Nucleus accumbens (tissue), 56 donors: ENCODE measurements at regions not wholly inside any gene's neighbourhood (a gene's known extent, or its start where the extent isn't known, plus 50 kb on each side); places are given as distances from the start of the nearest gene placed in this dataset.
A peak's percentile ranks its signal among the peaks of the same experiment; 100 is the strongest.

ENCODE experiments used
- DNase-seq, 56 donors: peaks; one replicate each; lab custom pipeline; 2025; lab: John Stamatoyannopoulos, UW

DNA sequence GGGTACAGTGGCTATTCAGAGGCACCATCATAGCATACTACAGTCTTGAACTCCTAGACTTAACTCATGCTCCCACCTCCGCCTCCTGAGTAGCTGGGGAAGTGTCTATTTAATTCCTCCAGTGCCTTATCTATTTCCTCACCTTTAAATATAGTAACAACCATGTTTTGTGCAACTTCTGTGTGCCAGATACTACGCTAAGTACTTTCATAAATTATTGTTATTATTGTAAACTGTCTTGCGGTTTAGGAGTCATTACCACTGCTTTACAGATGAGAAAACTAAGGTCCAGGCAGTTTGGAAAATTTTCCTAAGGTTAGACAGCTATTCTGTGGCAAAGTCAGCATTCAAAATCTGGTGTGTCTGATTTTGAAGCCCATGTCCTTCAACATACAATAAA is 359.1 kb upstream of the XYLT1 start:
- DNase-seq = no peak

DNA sequence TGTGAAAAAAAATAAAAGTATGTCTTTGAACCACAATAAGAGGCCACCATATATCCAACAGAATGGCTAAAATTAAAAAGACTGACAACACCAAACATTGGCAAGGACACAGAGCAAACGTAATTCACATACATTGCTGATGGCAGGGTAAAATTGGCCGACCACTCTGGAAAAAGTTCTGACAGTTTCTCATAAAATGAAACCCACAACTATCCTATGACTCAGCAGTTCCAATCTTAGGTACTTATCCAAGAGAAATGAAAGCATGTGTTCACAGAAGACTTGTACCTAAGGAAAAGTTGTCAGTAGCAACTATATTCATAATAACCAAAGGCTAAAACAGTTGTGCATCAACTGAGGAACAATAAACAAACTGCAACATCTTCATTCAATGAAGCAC is 357.3 kb upstream of the XYLT1 start:
- DNase-seq = no peak

DNA sequence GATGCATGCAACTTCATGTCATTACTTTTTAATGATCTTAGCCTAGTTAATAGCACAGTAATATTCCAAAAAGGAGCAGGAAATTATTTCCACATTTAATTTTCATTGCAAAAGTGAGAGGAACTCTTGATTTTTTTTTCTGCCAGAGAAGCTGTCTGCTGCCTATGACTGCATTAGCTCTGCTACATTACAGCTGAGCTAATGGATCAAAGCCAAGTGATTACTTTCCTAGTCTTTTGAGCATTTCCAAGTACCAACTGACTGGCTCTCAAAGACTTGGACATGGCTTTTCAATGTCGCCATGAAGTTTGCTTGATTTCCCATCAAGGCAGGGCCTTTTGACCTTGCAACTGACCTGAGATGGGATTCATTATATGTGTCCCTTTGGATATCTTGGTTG is 356.6 kb upstream of the XYLT1 start:
- DNase-seq = no peak

DNA sequence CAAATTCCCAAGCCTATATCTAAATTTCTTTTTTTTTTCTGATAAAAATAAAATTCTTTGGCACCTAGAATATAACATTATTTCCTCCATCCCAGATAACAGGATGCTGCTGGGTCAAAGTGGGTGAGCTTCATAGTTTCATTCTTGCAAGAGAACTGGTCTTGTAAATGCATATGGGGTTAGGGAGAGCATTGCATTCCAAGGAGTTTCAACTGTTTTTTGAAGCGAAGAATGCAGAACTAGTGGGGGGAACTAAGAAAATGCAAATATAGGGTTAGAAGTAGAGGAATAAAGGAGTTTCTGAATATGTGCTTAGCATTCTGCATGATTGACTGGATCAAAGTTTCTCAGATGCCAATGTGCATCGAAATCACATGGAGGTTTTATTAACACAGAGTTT is 347.2 kb upstream of the XYLT1 start:
- DNase-seq = no peak

DNA sequence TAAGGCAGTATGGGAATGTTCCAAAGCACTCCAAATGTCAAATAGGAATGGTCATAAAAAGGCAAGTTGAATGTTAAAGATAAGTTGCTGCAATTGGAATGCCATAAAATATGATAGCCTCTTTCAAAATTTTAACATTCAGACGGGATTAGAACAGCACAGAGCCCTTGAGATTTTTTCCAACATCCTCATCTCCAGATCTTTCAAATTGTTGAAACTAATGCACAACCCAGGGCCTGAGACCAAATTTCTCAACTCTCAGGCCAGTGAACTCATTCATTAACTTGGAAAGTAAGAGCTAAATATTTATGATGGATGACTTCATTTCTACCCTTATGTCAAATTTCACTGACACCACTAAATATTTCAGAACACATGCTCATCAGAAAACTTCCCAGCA is 346.5 kb upstream of the XYLT1 start:
- DNase-seq = no peak

DNA sequence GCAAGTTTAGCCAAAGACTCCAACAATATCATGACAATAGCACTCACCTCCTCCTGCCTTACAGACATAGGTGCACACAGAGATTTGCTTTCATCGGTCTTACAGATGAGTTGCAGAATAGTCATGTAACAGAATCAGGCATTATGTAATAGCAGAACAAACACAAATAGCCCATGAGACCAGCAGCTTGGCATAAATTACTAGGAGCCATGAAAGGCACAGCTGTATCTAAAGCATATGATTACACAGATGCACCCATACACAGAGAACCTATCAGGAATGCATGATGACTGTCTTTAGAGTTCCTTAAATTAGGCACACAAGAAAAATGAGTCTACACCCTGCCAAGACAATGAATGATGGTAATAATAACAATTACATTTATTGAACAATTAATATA is 342.0 kb upstream of the XYLT1 start:
- no peak for DNase-seq

DNA sequence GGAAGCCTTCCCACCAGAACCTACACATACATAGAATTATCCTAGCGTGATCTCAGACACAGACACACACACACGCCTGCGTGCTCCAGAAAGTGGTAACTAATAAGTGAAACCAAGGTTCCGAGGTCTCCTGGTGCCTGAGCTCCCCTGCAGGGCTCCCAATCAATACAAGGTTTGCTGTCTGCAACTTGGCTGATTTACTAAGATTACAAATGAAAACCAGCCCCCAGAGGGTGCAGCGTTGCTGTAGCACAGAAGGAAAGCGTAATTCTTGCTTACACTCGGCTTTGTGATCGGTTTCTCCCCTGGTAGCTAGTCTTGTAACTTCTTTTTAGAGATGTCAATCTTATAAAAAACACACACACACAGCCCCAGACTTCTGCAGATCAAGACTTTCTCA is 334.1 kb upstream of the XYLT1 start:
- DNase-seq = no peak

DNA sequence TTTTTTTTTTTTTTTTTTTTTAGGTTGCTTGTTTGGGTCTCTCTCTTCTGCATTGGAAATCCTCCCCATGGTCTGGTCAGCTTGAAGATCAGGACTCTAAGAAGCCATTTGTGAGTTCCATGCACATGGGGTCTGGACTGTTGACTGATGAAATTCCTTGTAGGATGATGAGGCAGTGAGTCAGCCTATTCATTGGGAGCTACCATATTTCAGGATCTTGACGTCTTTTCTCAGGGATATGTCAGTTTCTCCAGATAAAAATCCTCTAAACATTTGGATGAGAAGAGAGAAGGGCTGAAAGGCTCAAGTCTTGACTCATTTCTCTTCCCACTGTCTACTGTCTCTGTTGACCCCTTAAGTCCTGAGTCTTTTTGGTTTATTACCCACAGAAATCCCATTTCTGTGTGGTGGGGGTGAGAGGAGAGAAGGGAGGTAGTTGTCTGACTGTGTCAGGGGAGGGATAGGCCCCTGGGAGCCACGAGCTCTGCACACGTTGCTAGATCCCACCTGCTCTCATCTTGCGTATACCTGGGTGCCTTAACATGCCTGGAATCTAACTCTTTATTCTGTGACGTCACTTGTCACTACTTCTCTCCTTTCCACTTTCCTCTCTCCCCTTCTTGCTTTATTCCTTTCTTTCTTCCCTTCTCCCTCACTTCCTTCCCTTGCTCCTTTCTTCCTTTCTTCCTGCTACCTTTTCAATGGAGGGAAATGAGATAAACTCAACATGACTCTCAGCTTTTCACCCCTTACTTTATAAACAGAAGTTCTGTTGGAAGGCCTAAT is 333.1 kb upstream of the XYLT1 start:
- no peak for DNase-seq

DNA sequence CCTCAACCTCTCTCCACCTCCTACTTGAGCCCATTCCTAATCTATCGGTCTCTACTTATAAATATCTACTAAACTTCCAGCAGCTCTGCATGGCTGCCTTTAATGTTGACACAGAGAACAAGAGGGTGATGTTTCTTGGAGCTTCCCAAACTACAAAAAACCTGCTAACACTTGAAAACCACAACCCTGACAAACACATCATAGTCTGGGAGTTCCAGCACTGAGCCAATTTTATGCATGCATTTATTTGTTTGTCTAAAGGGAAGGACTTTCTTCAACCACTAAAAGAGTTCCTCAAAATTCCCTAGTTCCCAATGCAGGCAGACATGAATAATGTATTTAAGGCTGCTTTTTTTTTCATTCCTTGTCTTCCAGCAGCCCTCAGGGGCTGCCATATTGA is 331.8 kb upstream of the XYLT1 start:
- no peak for DNase-seq

DNA sequence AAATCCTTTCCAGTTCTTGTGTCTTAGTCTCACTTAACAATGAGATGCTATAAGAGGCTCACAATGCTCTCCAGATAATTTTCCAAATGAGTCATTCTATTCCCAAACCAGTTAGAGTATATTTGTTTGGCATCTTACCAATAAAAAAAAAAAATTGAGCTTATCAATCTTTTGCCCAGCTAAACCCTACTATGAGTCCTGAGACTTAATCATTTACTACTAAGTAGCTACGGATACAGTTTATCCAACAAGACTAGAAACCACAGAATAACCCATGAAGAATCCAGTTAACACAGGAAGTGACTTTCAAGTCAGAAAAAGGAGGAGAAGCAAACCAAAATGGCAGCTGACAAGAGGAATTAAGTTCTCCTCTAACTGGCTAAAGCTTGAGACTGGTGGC is 330.3 kb upstream of the XYLT1 start:
- DNase-seq = no peak

DNA sequence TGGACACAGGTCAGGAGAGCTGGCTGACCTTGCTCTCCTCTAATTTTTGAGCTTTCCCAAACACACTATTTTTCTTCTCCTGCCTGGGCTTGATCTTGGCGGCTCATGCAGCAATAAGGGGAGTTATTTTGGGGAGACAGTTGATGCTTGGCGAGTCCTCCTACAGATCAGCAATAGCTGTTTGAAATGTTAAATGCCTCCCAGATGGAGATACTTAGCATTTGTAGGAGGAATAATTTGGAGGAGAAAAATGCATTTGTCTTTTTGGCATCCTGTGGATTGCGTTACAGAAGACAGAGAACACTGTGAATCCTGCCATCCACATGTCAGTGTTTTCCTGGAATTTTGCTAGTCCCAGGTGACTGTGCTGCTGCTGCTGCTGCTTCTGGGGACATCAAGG is 328.0 kb upstream of the XYLT1 start:
- peak in 15 of 56 donors; percentile 1 to 62 (median 18) for DNase-seq

DNA sequence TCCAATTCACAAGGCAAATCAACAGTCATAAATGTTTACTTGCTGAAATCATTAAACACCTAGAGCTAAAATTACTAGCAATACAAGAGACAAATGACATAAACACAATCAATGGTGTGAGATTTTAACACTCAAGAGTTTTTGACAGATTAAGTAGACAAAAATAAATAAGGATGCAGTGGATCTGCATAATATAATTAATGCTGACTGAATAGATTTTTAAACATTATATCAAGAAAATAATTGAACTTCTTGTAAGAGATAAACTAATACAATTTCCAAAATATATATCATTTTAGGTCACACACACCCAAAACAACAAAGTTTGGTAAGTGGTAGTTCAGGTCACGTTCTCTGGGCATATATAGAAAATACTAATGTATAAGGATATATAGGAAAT is 322.6 kb upstream of the XYLT1 start:
- DNase-seq = no peak

DNA sequence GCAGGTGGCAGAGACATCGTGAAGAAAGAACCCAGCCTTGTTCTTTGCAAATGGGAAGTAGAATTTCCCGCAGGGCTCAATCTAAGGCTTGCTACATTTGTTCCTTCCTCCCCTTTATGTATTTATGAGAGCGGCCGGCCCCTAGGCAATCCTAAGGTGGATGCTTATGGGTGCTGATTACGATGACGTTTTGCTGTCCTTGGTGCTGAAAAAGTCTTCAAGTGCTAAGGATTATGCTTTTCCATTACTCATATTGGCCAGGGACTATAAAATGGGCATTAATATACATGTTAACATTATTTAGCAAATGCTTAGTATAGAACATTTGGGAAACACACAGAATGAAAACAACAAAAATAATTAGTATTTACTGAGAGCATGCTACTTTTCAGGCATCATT is 313.3 kb upstream of the XYLT1 start:
- DNase-seq = no peak

DNA sequence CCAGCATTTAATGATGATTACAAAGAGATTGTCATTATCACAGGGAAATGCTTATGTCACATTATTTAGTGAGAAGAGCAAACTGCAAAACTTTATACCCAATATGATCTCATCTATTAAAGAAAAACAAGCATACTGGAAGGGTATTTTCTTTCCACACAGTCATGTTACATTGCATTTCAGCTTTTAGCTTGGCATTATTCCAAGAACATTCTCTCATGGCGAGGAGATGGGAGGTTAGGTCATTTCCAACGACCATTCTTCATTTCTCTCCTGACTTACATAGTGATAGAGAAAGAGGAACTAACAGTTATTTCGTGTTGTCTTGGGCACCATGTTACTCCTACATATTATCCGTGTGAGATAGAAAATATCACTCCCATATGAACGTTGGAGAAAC is 309.4 kb upstream of the XYLT1 start:
- no peak for DNase-seq

DNA sequence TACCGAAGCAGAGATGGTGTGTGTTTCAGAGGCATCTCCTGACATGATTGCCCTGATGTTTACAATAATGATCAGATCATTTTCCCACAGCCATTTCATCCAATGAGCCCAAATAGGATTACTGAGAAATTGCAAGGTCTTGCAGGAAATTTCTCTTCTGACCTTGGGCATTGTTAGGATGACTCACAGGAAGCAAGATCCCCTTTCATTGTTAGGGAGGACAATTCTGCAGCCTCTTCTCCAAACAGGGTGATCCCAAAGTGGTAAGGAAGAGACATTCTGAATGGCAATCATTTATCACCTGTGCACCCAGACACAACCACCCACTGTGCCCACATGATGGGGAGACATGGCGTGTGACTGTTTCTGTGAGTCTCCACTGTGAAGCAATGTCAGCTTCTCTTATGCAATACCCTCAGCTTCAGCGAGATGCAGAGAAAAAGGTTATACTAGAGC is 306.7 kb upstream of the XYLT1 start:
- DNase-seq = no peak

DNA sequence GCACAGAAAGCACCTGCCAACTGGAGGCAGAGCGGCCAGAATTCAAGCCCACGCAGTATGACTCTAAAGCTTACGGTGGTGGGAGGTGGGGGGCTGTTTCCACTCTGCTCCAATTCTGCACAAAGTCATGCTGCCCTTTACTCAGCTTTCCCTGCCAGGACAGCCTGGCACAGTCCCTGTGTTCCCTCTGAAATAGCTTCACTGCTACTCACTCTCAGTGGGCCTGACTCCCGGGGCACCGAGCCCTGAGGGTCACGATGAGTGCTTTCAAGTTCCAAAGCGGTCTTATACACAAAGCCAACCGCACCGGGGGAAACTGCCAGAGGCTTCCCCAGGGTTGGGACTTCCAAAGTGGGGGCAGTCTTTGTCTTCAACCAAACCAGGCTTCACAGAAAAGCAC is 306.1 kb upstream of the XYLT1 start:
- DNase-seq = peak in 36 of 56 donors; percentile 1 to 75 (median 28)

DNA sequence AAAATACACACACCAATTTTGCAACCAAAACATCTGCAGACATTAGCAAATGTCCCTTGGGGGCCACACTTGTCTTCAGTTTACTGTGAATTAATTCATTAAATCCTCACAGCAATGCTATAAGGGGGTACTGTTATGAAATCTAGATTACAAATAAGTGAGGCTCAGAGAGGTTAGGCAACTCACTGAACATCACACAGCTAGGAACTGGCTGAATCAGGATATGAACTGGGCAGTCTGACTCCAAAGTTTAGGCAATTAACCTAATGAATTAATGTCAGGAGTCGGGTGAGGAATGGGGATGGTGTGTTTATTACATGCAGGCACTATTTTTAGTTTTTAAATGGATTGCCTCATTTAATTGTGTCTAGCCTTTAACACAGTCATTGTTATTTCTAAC is 305.7 kb upstream of the XYLT1 start:
- DNase-seq = no peak

DNA sequence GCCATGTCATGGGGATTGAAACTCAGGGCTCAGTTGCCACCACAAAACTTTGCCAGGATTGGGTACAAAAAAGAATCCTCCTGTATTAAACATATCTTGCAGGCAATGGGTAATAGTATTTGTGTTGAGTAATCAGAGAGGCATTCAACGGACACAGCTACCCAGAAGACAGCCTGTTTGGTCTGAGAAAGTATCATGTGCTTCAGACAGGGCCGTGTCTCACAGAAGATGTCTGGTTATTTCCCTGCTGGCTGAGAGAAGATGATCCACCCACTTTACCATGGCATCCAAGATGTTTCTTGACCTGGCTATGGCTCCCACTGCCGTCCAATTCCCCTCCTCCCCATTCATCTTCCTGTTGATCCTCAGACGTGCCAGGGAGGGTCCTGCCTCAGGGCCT is 304.3 kb upstream of the XYLT1 start:
- DNase-seq = no peak

DNA sequence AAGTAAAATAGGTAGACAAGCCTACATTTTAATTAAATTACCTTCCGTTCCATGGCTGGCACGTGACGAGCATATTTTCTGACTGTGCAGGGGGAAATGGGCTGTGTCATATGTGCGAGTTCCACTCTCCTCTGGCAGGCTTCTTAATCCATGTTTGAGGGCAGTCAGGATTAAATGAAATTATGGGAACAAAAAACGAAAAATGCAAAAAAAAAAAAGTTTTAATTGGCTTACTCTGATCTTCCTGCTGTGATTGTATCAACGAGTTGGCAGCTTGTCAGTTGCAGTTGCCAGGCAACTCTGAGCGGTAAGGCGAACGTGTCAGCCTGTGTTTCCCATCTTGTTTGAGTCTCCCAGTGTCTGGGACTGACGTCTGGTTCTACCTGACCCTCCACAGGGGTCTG is 302.9 kb upstream of the XYLT1 start:
- peak in 13 of 56 donors; percentile 2 to 23 (median 6) for DNase-seq

DNA sequence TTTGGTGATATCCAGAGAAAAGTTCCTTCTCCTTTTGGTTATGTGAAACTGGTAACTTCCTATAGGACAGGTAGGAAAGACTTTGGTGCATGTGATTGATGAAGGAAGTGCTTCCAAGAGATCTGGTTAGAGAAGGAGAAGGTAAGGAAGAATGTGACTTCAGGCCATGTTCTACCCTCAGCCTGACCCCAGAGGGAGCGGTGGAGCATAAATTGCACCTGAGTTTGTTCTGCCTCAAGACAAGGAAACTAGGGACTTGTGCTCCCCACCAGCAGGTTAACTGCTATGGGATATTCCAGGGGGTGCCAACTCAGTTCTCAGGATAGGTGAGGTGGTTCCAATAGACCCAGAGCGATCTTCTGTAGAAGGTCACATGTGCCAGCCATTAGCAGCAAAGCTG is 299.3 kb upstream of the XYLT1 start:
- no peak for DNase-seq

DNA sequence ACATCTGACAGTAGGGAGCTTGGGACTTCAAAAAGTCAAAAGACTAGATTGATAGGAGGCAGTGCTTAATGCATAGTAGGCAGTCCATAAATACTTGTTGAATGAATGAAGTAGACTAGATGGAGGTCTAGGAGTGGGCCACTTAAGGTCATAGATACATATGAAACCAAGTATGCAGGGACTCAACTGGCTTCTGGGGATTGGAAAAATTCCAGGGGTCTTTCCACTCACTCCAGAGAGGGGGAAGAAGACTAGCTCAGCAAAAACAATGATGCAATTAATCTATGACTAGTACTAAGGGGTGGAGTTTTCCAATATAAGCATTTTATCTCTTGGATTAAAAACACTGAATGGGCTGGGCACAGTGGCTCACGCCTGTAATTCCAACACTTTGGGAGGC is 298.3 kb upstream of the XYLT1 start:
- no peak for DNase-seq

DNA sequence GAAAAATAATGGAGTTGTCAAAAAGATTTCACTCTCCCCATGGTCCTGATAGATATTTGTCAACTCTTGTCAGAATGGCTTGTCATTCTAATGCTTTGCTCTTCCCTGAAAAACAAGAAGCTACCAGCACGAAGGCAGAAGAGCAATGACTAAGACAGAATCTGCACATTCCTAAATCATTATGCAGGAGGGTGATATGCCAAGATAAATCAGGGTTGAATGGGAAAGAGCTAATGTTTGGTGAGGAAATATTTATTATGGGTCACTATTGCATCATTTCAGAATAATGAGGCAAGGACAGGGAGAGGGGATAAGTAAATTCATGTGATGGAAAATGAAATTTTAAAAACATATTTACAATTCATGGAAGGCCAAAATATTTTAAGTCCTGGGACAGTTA is 297.5 kb upstream of the XYLT1 start:
- DNase-seq = no peak

DNA sequence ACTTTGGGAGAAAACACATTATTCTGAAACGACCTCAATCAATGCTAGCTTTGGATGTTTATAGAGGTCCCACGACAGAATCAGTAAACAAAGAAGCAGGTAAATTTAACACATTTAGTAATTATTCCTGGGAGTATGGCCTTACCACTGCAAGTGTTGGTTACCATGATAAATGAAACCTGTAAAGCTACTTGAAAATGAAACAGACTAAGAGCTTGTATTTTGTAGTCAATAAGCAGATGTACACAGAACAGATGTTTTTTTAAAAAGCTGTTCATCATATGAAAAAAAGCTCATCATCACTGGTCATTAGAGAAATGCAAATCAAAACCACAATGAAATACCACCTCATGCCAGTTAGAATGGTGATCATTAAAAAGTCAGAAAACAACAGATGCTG is 295.3 kb upstream of the XYLT1 start:
- DNase-seq = no peak
